GM10266 (cell line): ENCODE measurements at regions not wholly inside any gene's neighbourhood (a gene's known extent, or its start where the extent isn't known, plus 50 kb on each side); places are given as distances from the start of the nearest gene placed in this dataset.
"Not testable (repeated sequence)": the region's sequence is repeated elsewhere in the genome, so short reads cannot be mapped to it uniquely, and the experiment has no call there.

Experiments used
- DNase-seq: peaks from one replicate; pipeline ENCODE4 v3.0.0; 2012; ENCODE audit errors: extremely low spot score
- CTCF ChIP-seq: IDR thresholded peaks from 2 replicates; pipeline ENCODE4 v1.5.1; 2012; ENCODE audit warnings: mild to moderate bottlenecking, low read depth; ENCODE audit not compliant: control insufficient read depth, insufficient read depth; ENCODE audit errors: missing control alignments

GRCh38 chr15:26294059-26294689, 431.0 kb upstream of the ATP10A start:
- TF ChIP-seq CTCF, result no peak
- no peak for DNase-seq

- no peak for TF ChIP-seq CTCF
- no peak for DNase-seq
These were observed 424.3 kb upstream of the ATP10A start for GRCh38 chr15:26287381-26287780.

GRCh38 chr15:26280281-26280680, 417.2 kb upstream of the ATP10A start:
- DNase-seq, result no peak
- no peak for TF ChIP-seq CTCF

GRCh38 chr15:26261966-26262365, 398.8 kb upstream of the ATP10A start:
- no peak for DNase-seq
- no peak for TF ChIP-seq CTCF

- DNase-seq, result no peak
- TF ChIP-seq CTCF, result no peak
These were observed 398.3 kb upstream of the ATP10A start for GRCh38 chr15:26261413-26261812.

GRCh38 chr15:26260517-26261133, 397.5 kb upstream of the ATP10A start:
- peak; percentile 23 for TF ChIP-seq CTCF
- DNase-seq, result no peak

- no peak for DNase-seq
- no peak for TF ChIP-seq CTCF
These were observed 396.5 kb upstream of the ATP10A start for GRCh38 chr15:26259581-26259980.

GRCh38 chr15:26244782-26245181, 381.7 kb upstream of the ATP10A start:
- not testable (repeated sequence) for DNase-seq
